ENCODE measurements at regions not wholly inside any gene's neighbourhood (a gene's known extent, or its start where the extent isn't known, plus 50 kb on each side); places are given as distances from the start of the nearest gene placed in this dataset.
"Not testable (repeated sequence)": the region's sequence is repeated elsewhere in the genome, so short reads cannot be mapped to it uniquely, and the experiment has no call there.

- no peaks in the 10 kb centered on the region for H3K9me3 ChIP-seq
- no peak for DNase-seq
- H3K27ac ChIP-seq = no peak overlapping the region
- TF ChIP-seq CTCF (IDR thresholded peaks at IDR 0.05) (no peak), POLR2A (IDR thresholded peaks at IDR 0.05) (no peak)
- intact Hi-C loops (cut with DNase I) = no loop called here
- ATAC-seq = no peak
- WGBS (ENCODE audit: insufficient coverage, low coverage, low lambda C conversion rate, missing lambda C conversion rate) = 62% methylated on average over 2 of the region's 2 CpGs
- H3K36me3 ChIP-seq = no peaks in the 10 kb centered on the region
- no peaks in the 10 kb centered on the region for H3K4me1 ChIP-seq
- no peaks in the 10 kb centered on the region for H3K27me3 ChIP-seq
- H3K4me3 ChIP-seq = no peak overlapping the region
Measured at GRCh38 chr18:2236232-2236631, 335.1 kb downstream of the METTL4 start.

DNA sequence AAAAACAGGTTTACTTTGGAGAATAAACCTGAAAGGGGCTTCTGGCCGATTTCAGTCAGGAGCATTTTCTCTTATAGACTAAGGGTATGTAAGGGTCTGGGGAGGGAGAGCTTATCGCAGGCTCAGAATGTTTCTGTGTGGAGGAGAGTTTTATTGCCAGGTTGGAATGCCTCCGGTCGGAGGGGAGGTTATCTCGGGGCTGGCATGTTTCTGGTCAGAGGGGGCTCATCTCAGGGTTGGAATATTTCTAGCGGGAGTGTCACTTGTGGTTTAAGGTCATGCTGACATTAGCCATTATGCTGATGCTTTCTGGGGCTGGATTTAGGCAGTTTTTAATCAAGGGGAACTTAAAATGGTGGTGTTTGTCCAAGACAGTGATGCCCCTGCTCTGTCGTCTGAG is 333.6 kb downstream of the METTL4 start:
- no peaks in the 10 kb centered on the region for H3K4me1 ChIP-seq
- no peaks in the 10 kb centered on the region for H3K27me3 ChIP-seq
- 40% methylated on average over 7 of the region's 7 CpGs for WGBS (ENCODE audit: insufficient coverage, low coverage, low lambda C conversion rate, missing lambda C conversion rate)
- H3K4me3 ChIP-seq = no peak overlapping the region
- no peak for DNase-seq
- no peaks in the 10 kb centered on the region for H3K9me3 ChIP-seq
- intact Hi-C loops (cut with DNase I) = no loop called here
- H3K36me3 ChIP-seq = no peaks in the 10 kb centered on the region
- TF ChIP-seq POLR2A (IDR thresholded peaks at IDR 0.05) (no peak), CTCF (IDR thresholded peaks at IDR 0.05) (no peak)
- no peak overlapping the region for H3K27ac ChIP-seq
- ATAC-seq = no peak

- H3K4me3 ChIP-seq = no peak overlapping the region
- ATAC-seq (no peak), DNase-seq (no peak)
- no peaks in the 10 kb centered on the region for H3K4me1 ChIP-seq
- H3K9me3 ChIP-seq = no peaks in the 10 kb centered on the region
- 39% methylated on average over 4 of the region's 4 CpGs for WGBS (ENCODE audit: insufficient coverage, low coverage, low lambda C conversion rate, missing lambda C conversion rate)
- TF ChIP-seq CTCF (IDR thresholded peaks at IDR 0.05) (no peak), POLR2A (IDR thresholded peaks at IDR 0.05) (no peak)
- intact Hi-C loops (cut with DNase I) = no loop called here
- H3K27me3 ChIP-seq = no peaks in the 10 kb centered on the region
- no peak overlapping the region for H3K27ac ChIP-seq
- H3K36me3 ChIP-seq = no peaks in the 10 kb centered on the region
Measured at GRCh38 chr18:2240311-2240705, 331.0 kb downstream of the METTL4 start.

DNA sequence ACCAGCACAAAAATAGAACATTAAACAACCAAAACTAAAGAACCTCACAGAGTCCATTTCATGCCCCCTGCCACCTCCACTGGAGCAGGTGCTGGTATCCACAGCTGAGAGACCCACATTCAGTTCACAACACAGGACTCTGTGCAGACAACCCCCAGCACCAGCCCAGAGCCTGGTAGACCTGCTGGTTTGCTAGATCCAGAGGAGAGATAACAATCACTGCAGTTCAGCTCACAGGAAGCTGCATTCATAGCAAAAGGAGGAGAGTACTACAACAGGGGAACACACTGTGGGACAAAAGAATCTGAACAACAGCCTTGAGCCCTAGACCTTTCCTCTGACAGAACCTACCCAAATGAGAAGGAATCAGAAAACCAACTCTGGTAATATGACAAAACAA is 326.7 kb downstream of the METTL4 start:
- intact Hi-C loops (cut with DNase I) = no loop called here
- no peaks in the 10 kb centered on the region for H3K4me1 ChIP-seq

DNA sequence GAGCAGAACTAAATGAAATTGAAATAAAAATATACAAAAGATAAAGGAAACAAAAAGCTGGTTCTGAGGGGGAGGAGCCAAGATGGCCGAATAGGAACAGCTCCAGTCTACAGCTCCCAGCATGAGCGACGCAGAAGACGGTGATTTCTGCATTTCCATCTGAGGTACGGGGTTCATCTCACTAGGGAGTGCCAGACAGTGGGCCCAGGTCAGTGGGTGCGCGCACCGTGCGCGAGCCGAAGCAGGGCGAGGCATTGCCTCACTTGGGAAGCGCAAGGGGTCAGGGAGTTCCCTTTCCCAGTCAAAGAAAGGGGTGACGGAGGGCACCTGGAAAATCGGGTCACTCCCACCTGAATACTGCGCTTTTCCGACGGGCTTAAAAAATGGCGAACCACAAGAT is 324.2 kb downstream of the METTL4 start:
- ATAC-seq; H3K4me3 ChIP-seq; H3K27me3 ChIP-seq; H3K4me1 ChIP-seq; intact Hi-C loops (cut with DNase I); H3K27ac ChIP-seq; DNase-seq; H3K36me3 ChIP-seq; H3K9me3 ChIP-seq: not testable (repeated sequence)
- WGBS (ENCODE audit: insufficient coverage, low coverage, low lambda C conversion rate, missing lambda C conversion rate) = 96% methylated on average over 4 of the region's 19 CpGs

More for the DNA sequence above, 326.7 kb downstream of the METTL4 start:
- no peaks in the 10 kb centered on the region for H3K9me3 ChIP-seq
- TF ChIP-seq POLR2A (IDR thresholded peaks at IDR 0.05) = no peak
- TF ChIP-seq CTCF (IDR thresholded peaks at IDR 0.05) = no peak
- H3K36me3 ChIP-seq = no peaks in the 10 kb centered on the region
- H3K27me3 ChIP-seq = no peaks in the 10 kb centered on the region
- H3K27ac ChIP-seq = no peak overlapping the region
- DNase-seq (no peak), ATAC-seq (no peak)
- no peak overlapping the region for H3K4me3 ChIP-seq

All from right lobe of liver (tissue), 6 donors.